Epithelial cell of proximal tubule (primary cell): ENCODE measurements at regions not wholly inside any gene's neighbourhood (a gene's known extent, or its start where the extent isn't known, plus 50 kb on each side); places are given as distances from the start of the nearest gene placed in this dataset.
A peak's percentile ranks its signal among the peaks of the same experiment; 100 is the strongest.

Experiments
- DNase-seq: peaks from one replicate; pipeline ENCODE4 v3.0.0-alpha.2; 2011; ENCODE audit warnings: low read depth
- H3K4me3 ChIP-seq: 2 replicates; pipeline ENCODE4 v1.5.1; 2011; ENCODE audit warnings: low read depth, mild to moderate bottlenecking, low read length
- CTCF ChIP-seq: conservative IDR thresholded peaks from 2 replicates; pipeline ENCODE4 v1.5.1; 2012; ENCODE audit warnings: low read depth, mild to moderate bottlenecking, low read length

GRCh38 chr2:59282374-59283057 lies 1041.4 kb upstream of the FANCL start:
- no peak for DNase-seq
- no peak for TF ChIP-seq CTCF
- no peak overlapping the region for H3K4me3 ChIP-seq

- no peak for TF ChIP-seq CTCF
- no peak overlapping the region for H3K4me3 ChIP-seq
- no peak for DNase-seq
These were observed 1036.5 kb upstream of the FANCL start for GRCh38 chr2:59277671-59278070.

DNA sequence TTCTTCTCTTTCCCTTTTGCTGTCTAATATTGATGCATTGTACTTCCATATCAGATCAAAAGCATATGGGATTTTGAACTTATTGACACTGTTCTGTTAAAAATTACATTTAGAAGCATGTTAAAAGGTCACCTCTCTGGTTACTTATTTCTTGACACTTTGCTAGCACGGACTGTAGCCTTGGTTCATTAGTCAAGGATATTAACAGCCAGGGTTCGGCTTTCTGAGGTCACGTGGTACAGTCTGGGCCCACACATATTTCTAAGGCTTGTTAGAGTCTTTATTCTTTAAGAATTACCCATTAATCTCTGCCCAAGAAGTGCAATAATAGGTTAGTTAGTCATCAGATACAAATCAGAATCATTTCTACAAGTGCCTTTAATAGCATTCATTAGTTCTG lies 1035.8 kb upstream of the FANCL start:
- H3K4me3 ChIP-seq, result no peak overlapping the region
- DNase-seq, result peak; percentile 15
- no peak for TF ChIP-seq CTCF

DNA sequence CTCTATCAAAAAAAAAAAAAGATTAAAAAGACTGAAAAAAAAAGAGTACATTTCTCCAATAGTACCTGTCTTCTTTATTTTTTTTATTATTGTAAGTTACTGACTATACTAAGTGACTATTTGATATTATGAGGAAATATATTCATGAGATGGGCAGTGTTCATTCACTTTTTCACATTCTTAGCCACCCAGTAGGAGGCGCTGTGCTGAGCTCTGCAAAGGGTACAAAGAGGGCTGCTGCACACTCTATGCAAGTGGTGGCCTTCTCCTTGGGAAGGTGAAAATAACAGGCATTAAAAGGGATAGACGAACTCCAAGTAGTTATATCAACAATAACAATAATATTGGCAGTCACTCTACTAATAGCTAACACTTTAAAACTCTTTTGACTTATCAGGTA lies 1034.9 kb upstream of the FANCL start:
- TF ChIP-seq CTCF, result peak; percentile 70
- no peak for DNase-seq
- H3K4me3 ChIP-seq, result no peak overlapping the region

GRCh38 chr2:59266453-59266852 lies 1025.3 kb upstream of the FANCL start:
- no peak for TF ChIP-seq CTCF
- no peak for DNase-seq
- H3K4me3 ChIP-seq, result no peak overlapping the region

DNA sequence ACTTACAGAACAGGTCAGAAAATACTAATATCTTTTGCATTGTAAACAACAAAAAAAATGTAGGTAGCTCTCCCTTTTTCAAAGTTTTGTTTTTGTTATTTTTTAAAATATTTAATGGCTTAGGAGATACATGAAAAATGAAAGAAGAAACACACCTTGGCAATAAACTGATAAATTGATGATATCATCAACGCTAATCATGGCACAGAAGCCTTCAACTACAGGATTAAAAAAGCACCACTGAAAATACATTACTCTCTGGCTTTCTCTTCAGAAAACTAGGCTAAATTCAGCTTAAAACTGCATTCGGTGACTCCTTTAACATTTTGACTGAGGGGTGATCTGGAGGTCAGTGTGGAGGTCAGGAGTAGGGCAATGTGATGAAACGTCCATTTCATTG lies 1018.8 kb upstream of the FANCL start:
- no peak for DNase-seq
- no peak overlapping the region for H3K4me3 ChIP-seq
- no peak for TF ChIP-seq CTCF

- TF ChIP-seq CTCF, result no peak
These were observed 1015.2 kb upstream of the FANCL start for GRCh38 chr2:59256290-59256689.

More at GRCh38 chr2:59256290-59256689, 1015.2 kb upstream of the FANCL start:
- no peak for DNase-seq
- no peak overlapping the region for H3K4me3 ChIP-seq
